Neural cell (in vitro differentiated cells): ENCODE measurements at regions not wholly inside any gene's neighbourhood (a gene's known extent, or its start where the extent isn't known, plus 50 kb on each side); places are given as distances from the start of the nearest gene placed in this dataset.

ENCODE experiments used
- H2AFZ ChIP-seq: fragments of 200-600, 300-800 bp; sonication (generic), shearing (Covaris generic); 2 replicates; pipeline ENCODE4 v1.6.0; 2014; ENCODE audit warnings: low read depth, mild to moderate bottlenecking, antibody characterized with exemption, low read length, moderate library complexity
- H3F3A ChIP-seq: fragments of 200-600 bp; shearing (Covaris generic); 2 replicates; pipeline ENCODE4 v1.6.1; 2016; ENCODE audit warnings: mild to moderate bottlenecking, moderate library complexity, mixed read lengths, antibody characterized with exemption, low read length; ENCODE audit not compliant: insufficient read depth, poor library complexity, severe bottlenecking
- H3K27ac ChIP-seq: fragments of 200-600, 300-800 bp; sonication (generic), shearing (Covaris generic); 2 replicates; pipeline ENCODE4 v1.5.1; 2014; ENCODE audit warnings: mild to moderate bottlenecking, low read length, moderate library complexity
- H3K27me3 ChIP-seq: fragments of 300-800, 200-600 bp; sonication (generic), shearing (Covaris generic); 2 replicates; pipeline ENCODE4 v1.6.0; 2014; ENCODE audit warnings: mild to moderate bottlenecking, low read depth, low read length, moderate library complexity; ENCODE audit not compliant: insufficient read depth
- H3K36me3 ChIP-seq: fragments of 300-800, 200-600 bp; sonication (generic), shearing (Covaris generic); 2 replicates; pipeline ENCODE4 v1.5.1; 2014; ENCODE audit warnings: mild to moderate bottlenecking, antibody characterized with exemption, low read length, moderate library complexity; ENCODE audit not compliant: insufficient read depth
- H3K4me2 ChIP-seq: fragments of 300-800, 200-600 bp; sonication (generic), shearing (Covaris generic); 2 replicates; pipeline ENCODE4 v1.6.0; 2014; ENCODE audit warnings: mild to moderate bottlenecking, low read length
- H3K4me3 ChIP-seq: fragments of 300-800, 200-600 bp; sonication (generic), shearing (Covaris generic); 2 replicates; pipeline ENCODE4 v1.5.1; 2014; ENCODE audit warnings: mild to moderate bottlenecking, low read length, moderate library complexity
- H3K79me2 ChIP-seq: fragments of 200-600 bp; shearing (Covaris generic); replicated peaks from 2 replicates; pipeline ENCODE4 v1.6.0; 2014; ENCODE audit warnings: mild to moderate bottlenecking, low read length, moderate library complexity; ENCODE audit not compliant: insufficient read depth
- H3K9ac ChIP-seq: fragments of 300-800, 200-600 bp; sonication (generic), shearing (Covaris generic); 2 replicates; pipeline ENCODE4 v1.6.1; 2016; ENCODE audit warnings: mild to moderate bottlenecking, low read length, mixed read lengths
- H3K9me2 ChIP-seq: fragments of 200-600 bp; shearing (Covaris generic); 2 replicates; pipeline ENCODE4 v1.6.1; 2016; ENCODE audit warnings: mild to moderate bottlenecking, low read length, mixed read lengths; ENCODE audit not compliant: insufficient read depth
- H3K9me3 ChIP-seq: fragments of 200-600, 300-800 bp; sonication (generic), shearing (Covaris generic); 2 replicates; pipeline ENCODE4 v1.6.1; 2016; ENCODE audit warnings: mild to moderate bottlenecking, mixed run types, low read length, moderate library complexity, mixed read lengths
- H4K20me1 ChIP-seq: fragments of 200-600 bp; shearing (Covaris generic); 2 replicates; pipeline ENCODE4 v1.6.1; 2016; ENCODE audit warnings: mild to moderate bottlenecking, mixed run types; ENCODE audit not compliant: insufficient read depth
- CTCF ChIP-seq: fragments of 450-650 bp; IDR thresholded peaks from 2 replicates; pipeline ENCODE4 v1.5.1; 2014; ENCODE audit warnings: antibody characterized with exemption, mild to moderate bottlenecking, moderate library complexity; ENCODE audit not compliant: poor library complexity, severe bottlenecking
- EP300 ChIP-seq: fragments of 450-650 bp; conservative IDR thresholded peaks from 2 replicates; pipeline ENCODE4 v1.6.1; 2014; ENCODE audit warnings: antibody characterized with exemption, mild to moderate bottlenecking, moderate library complexity; ENCODE audit not compliant: poor library complexity, severe bottlenecking
- EZH2 ChIP-seq: fragments of 200-600, 300-800 bp; shearing (Covaris generic), sonication (generic); IDR thresholded peaks from 2 replicates; pipeline ENCODE4 v1.6.1; 2014; ENCODE audit warnings: antibody characterized with exemption, low read length, borderline replicate concordance, mild to moderate bottlenecking; ENCODE audit not compliant: insufficient read depth, poor library complexity, severe bottlenecking
- MXI1 ChIP-seq: fragments of 450-650 bp; conservative IDR thresholded peaks from 2 replicates; pipeline ENCODE4 v1.6.1; 2014; ENCODE audit warnings: antibody characterized with exemption, mild to moderate bottlenecking; ENCODE audit not compliant: poor library complexity, severe bottlenecking
- POLR2AphosphoS5 ChIP-seq: IDR thresholded peaks from 2 replicates; pipeline ENCODE4 v1.6.1; 2012
- RAD21 ChIP-seq: fragments of 450-650 bp; conservative IDR thresholded peaks from 2 replicates; pipeline ENCODE4 v1.6.1; 2014; ENCODE audit warnings: antibody characterized with exemption, mild to moderate bottlenecking, moderate library complexity
- REST ChIP-seq: IDR thresholded peaks from 2 replicates; pipeline ENCODE4 v1.6.1; 2012; ENCODE audit warnings: borderline replicate concordance
- SMC3 ChIP-seq: fragments of 450-650 bp; conservative IDR thresholded peaks from 2 replicates; pipeline ENCODE4 v1.6.1; 2014; ENCODE audit warnings: antibody characterized with exemption, mild to moderate bottlenecking, moderate library complexity; ENCODE audit not compliant: poor library complexity
- TAF1 ChIP-seq: IDR thresholded peaks from 2 replicates; pipeline ENCODE4 v1.6.1; 2012; ENCODE audit warnings: low read depth

- Histone ChIP-seq H4K20me1 (no peaks in the 10 kb centered on the region), H3K27me3 (no peaks in the 10 kb centered on the region), H3K4me2 (no peak overlapping the region), H3K79me2 (no peaks in the 10 kb centered on the region), H3K36me3 (no peaks in the 10 kb centered on the region), H3K4me3 (no peak overlapping the region), H3K27ac (no peak overlapping the region), H3K9ac (no peak overlapping the region), H3K9me3 (no peaks in the 10 kb centered on the region), H3K9me2 (no peaks in the 10 kb centered on the region), H3F3A (no peaks in the 10 kb centered on the region), H2AFZ (no peak overlapping the region)
- TF ChIP-seq POLR2AphosphoS5 (no peak), RAD21 (no peak), EP300 (no peak), REST (no peak), SMC3 (no peak), EZH2 (no peak), CTCF (no peak), MXI1 (no peak), TAF1 (no peak)
Observed at GRCh38 chr16:82497139-82497538, 129.6 kb upstream of the CDH13 start.

- no peaks in the 10 kb centered on the region for H3K79me2 ChIP-seq
- H3K9me3 ChIP-seq, result no peaks in the 10 kb centered on the region
- H3K9me2 ChIP-seq, result no peaks in the 10 kb centered on the region
- H2AFZ ChIP-seq, result no peak overlapping the region
- H3K4me2 ChIP-seq, result no peak overlapping the region
- H3F3A ChIP-seq, result no peaks in the 10 kb centered on the region
- H3K27ac ChIP-seq, result no peak overlapping the region
- no peak overlapping the region for H3K4me3 ChIP-seq
- TF ChIP-seq REST (no peak), CTCF (no peak), RAD21 (no peak), EP300 (no peak), EZH2 (no peak), POLR2AphosphoS5 (no peak), TAF1 (no peak), SMC3 (no peak), MXI1 (no peak)
- no peaks in the 10 kb centered on the region for H3K27me3 ChIP-seq
- no peak overlapping the region for H3K9ac ChIP-seq
- no peaks in the 10 kb centered on the region for H3K36me3 ChIP-seq
- H4K20me1 ChIP-seq, result no peaks in the 10 kb centered on the region
Observed at GRCh38 chr16:82488460-82488859, 138.3 kb upstream of the CDH13 start.
